HG02884 (cell line): ENCODE measurements at regions not wholly inside any gene's neighbourhood (a gene's known extent, or its start where the extent isn't known, plus 50 kb on each side); places are given as distances from the start of the nearest gene placed in this dataset.

ENCODE experiments used
- ATAC-seq: cut with Tn5 transposase; IDR thresholded peaks from one replicate; pipeline ENCODE4 v1.9.1; 2021; ENCODE audit warnings: mild to moderate bottlenecking, moderate library complexity; ENCODE audit not compliant: unreplicated experiment

DNA sequence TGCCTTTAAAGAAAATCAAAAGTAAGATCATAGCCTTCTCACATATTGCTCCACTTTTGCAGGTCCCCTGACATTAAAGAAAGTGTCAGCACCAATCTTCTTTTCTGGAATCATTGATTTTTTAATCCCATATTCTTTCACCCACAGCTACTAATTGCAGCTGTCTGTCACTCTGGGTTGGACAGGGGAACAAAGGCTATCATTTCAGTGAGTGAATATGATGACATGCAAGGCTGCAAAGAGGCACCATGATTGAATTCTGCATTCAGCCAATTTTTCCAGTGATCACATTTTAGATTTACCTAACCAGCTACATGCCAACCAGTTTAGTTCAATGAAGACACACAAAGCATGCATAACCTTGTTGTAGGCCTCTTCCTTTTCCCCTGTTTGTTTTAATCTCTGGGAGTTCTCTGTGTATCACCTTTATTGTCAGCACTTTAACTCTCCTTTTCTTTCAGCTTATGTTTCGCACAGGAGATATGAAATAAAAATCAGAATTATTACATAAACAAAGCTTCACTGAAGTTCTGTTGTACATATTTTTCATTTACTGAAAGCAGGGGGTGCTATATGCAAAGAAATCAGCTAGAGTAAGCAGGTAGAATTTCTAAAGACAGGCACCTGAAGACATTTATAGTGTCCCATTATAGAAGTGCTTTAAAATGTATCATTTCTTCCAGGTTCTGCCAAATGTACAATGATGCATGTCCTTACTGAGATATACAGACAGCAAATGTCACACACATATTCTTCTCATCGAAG is 584.8 kb downstream of the PLA2G4A start:
- no peak for ATAC-seq

DNA sequence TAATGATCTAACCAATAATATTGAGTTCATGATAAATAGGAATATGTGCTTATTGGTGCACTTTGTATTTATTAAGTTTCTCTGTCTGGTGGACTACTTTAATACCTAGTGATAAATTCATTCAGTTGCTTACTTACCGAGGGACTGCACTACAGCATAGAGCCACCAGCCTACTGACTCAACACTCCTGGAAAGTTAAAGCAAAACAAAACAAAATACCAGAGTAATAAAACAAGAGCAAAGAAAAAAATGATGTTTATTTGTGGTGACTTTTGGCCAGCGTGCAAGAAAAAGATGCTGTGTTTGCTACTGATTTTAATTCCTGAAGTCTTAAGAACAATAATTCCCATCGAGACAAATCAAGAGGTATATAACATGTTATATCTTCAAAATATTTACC is 586.3 kb downstream of the PLA2G4A start:
- ATAC-seq: no peak

GRCh38 chr1:187417520-187417919 is 588.8 kb downstream of the PLA2G4A start:
- ATAC-seq: no peak

DNA sequence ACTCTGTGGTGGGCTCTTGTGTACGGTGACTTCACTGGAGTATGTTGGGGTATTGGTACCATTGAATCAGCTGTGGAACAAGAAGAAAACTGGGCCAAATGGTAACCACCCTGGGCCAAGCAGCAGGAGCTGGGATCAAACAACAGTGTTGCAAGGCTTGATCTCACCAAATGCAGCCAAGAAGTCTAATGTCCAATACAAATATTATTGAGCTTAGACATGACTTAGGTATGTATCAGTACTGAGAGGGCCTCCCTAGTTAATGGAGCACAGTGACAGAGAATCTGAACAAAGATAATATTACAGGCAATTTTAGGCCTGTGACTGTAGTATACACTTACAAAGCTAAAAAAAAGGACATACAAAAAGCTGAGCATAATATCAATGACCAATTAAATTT is 604.8 kb downstream of the PLA2G4A start:
- no peak for ATAC-seq

- ATAC-seq: no peak
These were observed 613.9 kb downstream of the PLA2G4A start for GRCh38 chr1:187442603-187443002.

- ATAC-seq: no peak
These were observed 615.2 kb downstream of the PLA2G4A start for GRCh38 chr1:187443939-187444338.

- no peak for ATAC-seq
These were observed 616.3 kb downstream of the PLA2G4A start for GRCh38 chr1:187445066-187445465.

DNA sequence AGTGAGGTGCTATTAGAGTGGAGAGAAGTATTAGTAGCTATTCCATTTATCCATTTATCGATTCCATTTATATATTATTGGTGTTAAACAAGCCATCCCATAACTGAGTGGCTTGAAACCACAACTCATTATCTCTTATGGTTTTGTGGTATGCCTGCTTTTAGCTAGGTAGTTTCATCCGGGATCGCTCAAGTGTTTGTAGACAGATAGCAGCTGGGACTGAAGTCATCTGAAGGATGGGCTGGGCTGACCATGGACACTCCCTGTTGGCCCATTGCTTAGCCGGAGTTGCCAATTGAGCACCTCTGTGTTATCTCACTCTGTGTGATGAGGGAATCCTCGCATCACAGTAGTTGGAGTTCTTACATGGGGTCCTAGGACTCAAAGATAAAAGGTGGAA is 622.5 kb downstream of the PLA2G4A start:
- ATAC-seq: no peak

DNA sequence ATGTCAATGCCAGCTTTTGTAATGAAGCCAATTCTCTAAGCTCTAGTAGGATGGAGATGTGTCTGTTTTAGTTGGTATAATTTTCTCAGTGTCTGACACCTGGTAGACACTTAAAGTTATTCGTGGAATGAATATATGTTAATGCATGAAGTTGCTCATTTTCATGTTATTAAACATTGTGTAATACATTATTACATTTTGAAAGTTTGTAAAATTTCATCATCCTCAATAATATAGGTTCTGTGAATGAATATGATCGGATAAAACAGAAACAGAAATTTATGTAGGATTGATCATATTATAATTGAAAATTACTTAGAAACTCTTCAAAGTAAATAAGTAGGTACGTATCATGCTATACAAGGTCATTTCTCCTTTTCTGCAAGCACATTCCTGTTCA is 625.3 kb downstream of the PLA2G4A start:
- ATAC-seq: no peak

GRCh38 chr1:187456446-187456845 is 627.7 kb downstream of the PLA2G4A start:
- no peak for ATAC-seq

DNA sequence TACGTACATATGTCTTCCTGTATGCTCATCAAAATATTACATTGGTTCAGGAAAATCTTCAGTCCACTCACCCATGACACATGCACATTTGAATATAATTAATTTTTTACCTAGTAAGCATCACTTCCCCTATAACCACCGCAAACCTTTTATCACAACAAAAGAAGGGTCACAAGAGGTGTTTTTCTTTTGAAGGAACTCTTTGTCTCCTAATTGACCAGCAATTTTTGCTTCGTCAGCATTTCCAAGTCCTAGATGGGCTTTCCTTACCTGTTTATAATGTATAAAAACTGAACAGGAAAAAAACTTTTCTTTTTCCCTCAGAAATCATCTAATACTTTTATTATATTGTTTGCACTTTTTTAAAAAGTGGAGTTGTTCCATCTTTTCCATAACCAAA is 631.3 kb downstream of the PLA2G4A start:
- ATAC-seq: no peak

DNA sequence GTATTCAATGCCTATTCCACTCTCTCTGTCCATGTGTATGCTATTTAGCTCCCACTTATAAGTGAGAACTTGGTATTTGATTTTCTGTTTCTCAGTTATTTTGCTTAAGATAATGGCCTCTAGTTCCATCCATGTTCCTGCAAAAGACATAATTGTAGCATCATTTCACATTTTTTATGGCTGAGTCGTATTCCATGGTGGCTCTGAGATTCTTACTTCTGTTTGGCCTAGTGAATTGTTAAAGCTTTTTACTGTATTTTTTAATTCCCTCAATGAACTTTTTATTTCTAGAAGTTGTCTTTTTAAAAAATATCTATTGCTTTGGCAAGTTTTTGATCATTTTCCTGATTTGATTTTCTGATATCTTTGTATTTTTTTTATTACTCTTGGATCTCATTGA is 635.6 kb downstream of the PLA2G4A start:
- no peak for ATAC-seq

GRCh38 chr1:187465441-187465840 is 636.7 kb downstream of the PLA2G4A start:
- no peak for ATAC-seq

- no peak for ATAC-seq
These were observed 641.1 kb downstream of the PLA2G4A start for GRCh38 chr1:187469836-187470235.

DNA sequence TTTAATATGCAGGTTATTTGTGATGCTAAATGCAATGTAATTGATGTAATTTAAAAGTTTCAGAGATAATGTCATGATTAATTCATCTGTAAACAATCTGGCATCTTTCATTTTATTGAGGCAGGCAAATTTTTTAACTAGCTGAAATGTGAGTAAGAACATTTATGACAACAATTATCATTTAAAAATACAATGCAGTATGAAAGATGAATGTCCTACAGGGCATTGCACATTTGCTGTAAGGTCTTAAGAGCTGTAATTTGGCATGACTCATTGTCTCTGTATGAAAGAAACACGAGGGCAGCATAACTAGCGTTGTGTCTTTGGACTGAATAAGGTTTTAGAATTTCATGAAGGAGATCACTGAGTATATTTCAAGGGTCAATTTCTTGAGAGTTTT is 642.8 kb downstream of the PLA2G4A start:
- no peak for ATAC-seq

DNA sequence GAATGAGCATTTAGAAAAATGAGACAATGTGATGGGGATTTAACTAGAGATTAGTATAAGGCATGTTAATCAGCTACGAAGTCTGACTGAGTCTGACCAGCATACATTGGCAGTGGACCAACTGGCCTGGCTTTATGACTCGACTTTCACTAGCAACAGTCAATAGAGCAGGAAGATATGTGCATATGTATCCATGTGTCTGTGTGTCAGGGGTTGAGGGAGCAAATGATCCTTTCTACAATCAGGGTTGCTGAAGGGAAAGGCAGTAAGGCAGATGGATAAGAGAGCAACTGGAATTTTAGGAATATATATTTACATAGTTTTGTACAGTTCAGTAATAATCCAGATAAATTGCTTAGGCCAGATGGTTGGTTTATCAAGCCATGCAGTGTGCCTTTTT is 645.6 kb downstream of the PLA2G4A start:
- ATAC-seq: no peak

DNA sequence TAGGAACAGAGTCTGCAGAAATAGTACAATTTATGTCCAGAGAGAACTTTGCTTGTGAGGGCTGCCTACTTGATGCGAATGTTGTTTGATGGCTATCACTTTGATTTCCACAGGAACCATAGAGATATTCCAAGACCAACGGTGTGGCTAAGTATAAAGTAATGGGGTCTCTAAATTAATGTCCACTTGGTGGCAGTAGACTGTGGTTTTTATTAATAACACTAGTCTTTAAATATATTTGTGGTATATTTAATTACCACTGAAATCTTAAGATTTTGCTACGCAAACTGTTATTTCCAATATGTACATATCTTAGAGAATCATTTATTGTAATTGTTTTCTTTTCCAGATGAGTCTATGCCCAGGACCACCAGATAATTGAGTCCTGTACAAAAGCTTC is 647.9 kb downstream of the PLA2G4A start:
- ATAC-seq: no peak

GRCh38 chr1:187477103-187477502 is 648.4 kb downstream of the PLA2G4A start:
- ATAC-seq: no peak

- ATAC-seq: no peak
These were observed 648.8 kb downstream of the PLA2G4A start for GRCh38 chr1:187477535-187477934.

DNA sequence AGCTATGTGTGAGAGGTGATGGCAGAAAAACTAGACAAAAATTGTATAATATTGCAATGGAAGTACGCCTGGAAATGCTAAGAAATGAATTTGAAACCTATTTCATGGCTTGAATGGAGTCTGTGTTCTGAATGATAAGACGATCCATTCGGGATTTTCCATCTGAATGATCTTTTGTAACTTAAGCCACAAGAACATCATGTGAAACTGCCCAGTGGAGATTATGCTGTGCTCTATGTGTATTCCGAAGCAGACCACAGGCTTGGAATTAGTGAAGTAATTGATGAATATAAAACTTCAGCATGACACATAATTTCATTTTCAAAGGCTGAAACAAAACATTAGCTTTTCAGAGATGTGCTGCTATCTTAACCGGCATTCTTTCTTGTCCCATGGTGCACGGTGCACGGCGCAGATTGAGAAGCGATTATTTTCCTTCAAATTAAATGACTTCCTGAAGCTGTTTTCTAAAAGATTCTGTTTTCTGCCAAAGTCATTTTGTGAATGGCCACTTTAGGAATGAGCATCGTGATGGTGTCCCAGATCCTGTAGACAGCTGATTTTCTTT is 652.9 kb downstream of the PLA2G4A start:
- no peak for ATAC-seq

- no peak for ATAC-seq
These were observed 661.5 kb downstream of the PLA2G4A start for GRCh38 chr1:187490266-187490665.

DNA sequence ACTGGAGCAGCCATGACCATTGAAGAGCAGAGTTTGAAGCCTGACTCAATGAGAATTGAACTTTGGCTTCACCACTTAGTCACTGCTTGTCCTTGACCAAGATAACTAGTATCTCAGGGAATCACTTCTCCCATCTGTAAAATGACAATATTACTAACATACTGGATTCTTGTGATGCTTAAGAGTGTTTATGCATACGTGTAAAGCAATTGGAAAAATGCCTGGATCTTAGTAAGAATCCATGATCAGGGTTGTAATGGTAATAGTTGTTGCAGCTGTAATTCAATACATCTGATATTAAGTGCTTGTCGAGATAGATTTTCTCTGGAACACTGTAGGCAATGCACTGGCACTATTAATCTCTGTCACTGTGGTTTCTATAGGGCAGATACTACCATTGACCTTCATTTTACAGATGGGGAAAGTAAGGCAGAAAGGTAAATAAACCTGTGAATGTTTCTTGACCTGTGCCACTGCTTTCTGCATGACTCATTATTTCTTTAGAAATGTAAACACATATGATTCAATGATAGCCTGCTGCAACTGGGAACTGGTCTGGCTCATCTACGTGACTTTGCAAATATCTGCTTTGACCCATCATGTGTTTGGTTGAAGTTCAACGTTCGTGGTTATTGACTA is 662.5 kb downstream of the PLA2G4A start:
- ATAC-seq: no peak
